ENCODE measurements at regions not wholly inside any gene's neighbourhood (a gene's known extent, or its start where the extent isn't known, plus 50 kb on each side); places are given as distances from the start of the nearest gene placed in this dataset.

DNA sequence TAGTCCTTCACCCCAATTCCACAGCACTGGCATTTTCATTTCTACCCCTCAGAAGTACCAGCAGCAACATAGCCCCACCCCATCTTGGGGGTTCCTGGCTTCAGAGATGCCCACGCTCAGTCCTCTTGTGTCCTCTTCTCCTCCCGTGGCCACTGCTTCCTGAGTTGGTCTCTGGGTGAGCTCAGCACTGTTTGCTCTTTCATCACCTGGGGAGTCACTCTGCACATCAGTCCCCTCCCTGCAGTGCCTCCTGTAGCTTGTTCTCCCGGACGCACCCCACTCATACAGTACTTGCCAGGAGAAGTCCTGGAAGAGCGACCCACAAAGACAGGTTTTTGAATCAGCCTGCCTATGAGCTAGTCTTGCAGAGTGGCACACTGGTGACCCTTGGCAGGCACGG is 63.8 kb downstream of the GSC start:
- no peak for ATAC-seq

More for the DNA sequence above, 63.8 kb downstream of the GSC start:
- H3K9me3 ChIP-seq (replicated peaks; ENCODE audit: control insufficient read depth, insufficient read depth, low read depth, low read length): no peaks in the 10 kb centered on the region
- no peaks in the 10 kb centered on the region for H3K36me3 ChIP-seq (ENCODE audit: control insufficient read depth, insufficient read depth, low read length)
- intact Hi-C loops (cut with micrococcal nuclease) (no loop called here), in situ Hi-C loops (cut with MboI) (no loop called here)
- no peak overlapping the region for H3K4me3 ChIP-seq
- no peaks in the 10 kb centered on the region for H3K4me1 ChIP-seq (replicated peaks in 1 of 2; ENCODE audit: control insufficient read depth in 2 of 2, insufficient read depth in 2 of 2, low read length in 2 of 2)
- no peak overlapping the region for H2AFZ ChIP-seq (ENCODE audit: low read depth, low read length)
- CTCF ChIA-PET (ENCODE audit: low intra/inter-chr PET ratio): no interaction called here
- H3K9me1 ChIP-seq (ENCODE audit: control insufficient read depth, insufficient read depth, low read length): no peaks in the 10 kb centered on the region
- WGBS (ENCODE audit: insufficient coverage, low coverage, missing lambda C conversion rate): 0% methylated on average over 1 of the region's 6 CpGs
- no peak overlapping the region for H3K9ac ChIP-seq (ENCODE audit: insufficient read depth in 1 of 2, low read depth in 2 of 2, low read length in 2 of 2)
- H3K27ac ChIP-seq (ENCODE audit: extremely low read depth, low read depth, low read length): no peak overlapping the region
- no peaks in the 10 kb centered on the region for H4K20me1 ChIP-seq (replicated peaks; ENCODE audit: control insufficient read depth, insufficient read depth, low read length)
- POLR2A ChIA-PET: no interaction called here
- FAIRE-seq (no peak), DNase-seq (ENCODE audit: extremely low read depth in 1 of 4, low spot score in 3 of 4) (no peak)
- H3K27me3 ChIP-seq (ENCODE audit: control insufficient read depth in 2 of 2, insufficient read depth in 2 of 2, low read length in 2 of 2): peaks cover 0 to under 1% of the 10 kb centered on the region in 2 experiments; a peak in 1 of 5 replicates
- TF ChIP-seq POU5F1 (IDR thresholded peaks at IDR 0.05; ENCODE audit: borderline replicate concordance, low read depth, low read length, partially characterized antibody): no peak
- no peak for TF ChIP-seq MEF2D (tag; conservative IDR thresholded peaks at IDR 0.05; ENCODE audit: low read depth)
- TF ChIP-seq, protein P1, sequence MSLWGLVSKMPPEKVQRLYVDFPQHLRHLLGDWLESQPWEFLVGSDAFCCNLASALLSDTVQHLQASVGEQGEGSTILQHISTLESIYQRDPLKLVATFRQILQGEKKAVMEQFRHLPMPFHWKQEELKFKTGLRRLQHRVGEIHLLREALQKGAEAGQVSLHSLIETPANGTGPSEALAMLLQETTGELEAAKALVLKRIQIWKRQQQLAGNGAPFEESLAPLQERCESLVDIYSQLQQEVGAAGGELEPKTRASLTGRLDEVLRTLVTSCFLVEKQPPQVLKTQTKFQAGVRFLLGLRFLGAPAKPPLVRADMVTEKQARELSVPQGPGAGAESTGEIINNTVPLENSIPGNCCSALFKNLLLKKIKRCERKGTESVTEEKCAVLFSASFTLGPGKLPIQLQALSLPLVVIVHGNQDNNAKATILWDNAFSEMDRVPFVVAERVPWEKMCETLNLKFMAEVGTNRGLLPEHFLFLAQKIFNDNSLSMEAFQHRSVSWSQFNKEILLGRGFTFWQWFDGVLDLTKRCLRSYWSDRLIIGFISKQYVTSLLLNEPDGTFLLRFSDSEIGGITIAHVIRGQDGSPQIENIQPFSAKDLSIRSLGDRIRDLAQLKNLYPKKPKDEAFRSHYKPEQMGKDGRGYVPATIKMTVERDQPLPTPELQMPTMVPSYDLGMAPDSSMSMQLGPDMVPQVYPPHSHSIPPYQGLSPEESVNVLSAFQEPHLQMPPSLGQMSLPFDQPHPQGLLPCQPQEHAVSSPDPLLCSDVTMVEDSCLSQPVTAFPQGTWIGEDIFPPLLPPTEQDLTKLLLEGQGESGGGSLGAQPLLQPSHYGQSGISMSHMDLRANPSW (CRISPR knock-in tag; IDR thresholded peaks at IDR 0.05): no peak
- TF ChIP-seq TRIM24 (IDR thresholded peaks at IDR 0.05): no peak
- TF ChIP-seq ZNF24 (IDR thresholded peaks at IDR 0.05): no peak
- TF ChIP-seq HSF4 (CRISPR knock-in tag; IDR thresholded peaks at IDR 0.05; ENCODE audit: borderline replicate concordance): no peak
- TF ChIP-seq HIVEP1 (CRISPR knock-in tag; IDR thresholded peaks at IDR 0.05): no peak
- TF ChIP-seq POLR2B (IDR thresholded peaks at IDR 0.05; ENCODE audit: low read depth, partially characterized antibody): no peak
- no peak for TF ChIP-seq ZNF766 (CRISPR knock-in tag; conservative IDR thresholded peaks at IDR 0.05)
- no peak for TF ChIP-seq ERF (CRISPR knock-in tag; IDR thresholded peaks at IDR 0.05)
- TF ChIP-seq SMAD1 (IDR thresholded peaks at IDR 0.05; ENCODE audit: low read depth, low read length, partially characterized antibody): no peak
- no peak for TF ChIP-seq L3MBTL2 (IDR thresholded peaks at IDR 0.05)
- H3K4me2 ChIP-seq (ENCODE audit: insufficient read depth, low read length): no peak overlapping the region
- no peaks in the 10 kb centered on the region for H3K79me2 ChIP-seq (ENCODE audit: control insufficient read depth, insufficient read depth, low read length)
- no TSS peak for BruUV-seq (replicated peaks)
